Inflammatory macrophage (primary cell): ENCODE measurements at regions not wholly inside any gene's neighbourhood (a gene's known extent, or its start where the extent isn't known, plus 50 kb on each side); places are given as distances from the start of the nearest gene placed in this dataset.

Source experiments
- DNase-seq, 2 donors: peaks; one replicate each; pipeline ENCODE4 v3.0.0-alpha.2; 2020 to 2022

DNA sequence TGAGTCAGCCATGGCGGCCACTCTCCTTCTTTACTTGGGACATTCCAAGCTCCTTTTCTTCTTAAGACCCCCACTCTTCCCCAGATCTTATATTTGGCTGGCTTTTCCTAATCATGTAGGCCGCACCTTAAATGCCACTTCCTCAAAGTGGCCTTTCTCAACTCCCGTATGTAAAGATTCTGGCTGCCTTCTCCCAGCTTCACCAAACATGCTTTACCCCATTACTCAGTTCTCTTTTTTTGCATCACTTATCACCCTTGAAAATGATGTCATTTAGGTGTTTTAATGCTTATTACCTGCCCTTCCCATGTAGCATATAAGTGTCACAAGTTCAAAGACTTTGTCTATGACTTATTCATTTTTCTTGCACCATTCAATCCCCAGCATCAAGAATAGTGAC lies 810.1 kb upstream of the CELF2 start:
- no peak for DNase-seq

DNA sequence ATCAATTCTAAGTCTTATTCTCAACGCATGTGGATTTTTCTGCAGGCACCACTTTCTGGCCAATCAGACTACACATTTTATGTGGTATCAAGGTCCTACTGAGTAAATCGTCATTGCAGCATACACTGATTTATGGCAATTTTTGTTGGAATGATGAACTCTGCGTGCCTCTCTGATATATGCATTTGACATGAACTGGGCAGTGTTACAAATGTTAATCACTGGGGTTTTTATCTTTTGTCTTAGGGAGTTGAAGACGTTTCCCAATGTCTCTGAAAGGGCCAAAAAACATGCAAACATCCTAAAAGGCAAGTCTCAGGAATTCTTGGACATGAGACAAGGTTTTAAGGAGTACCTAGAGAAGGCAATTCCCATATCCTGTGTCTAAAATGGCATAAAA lies 809.5 kb upstream of the CELF2 start:
- no peak for DNase-seq

DNA sequence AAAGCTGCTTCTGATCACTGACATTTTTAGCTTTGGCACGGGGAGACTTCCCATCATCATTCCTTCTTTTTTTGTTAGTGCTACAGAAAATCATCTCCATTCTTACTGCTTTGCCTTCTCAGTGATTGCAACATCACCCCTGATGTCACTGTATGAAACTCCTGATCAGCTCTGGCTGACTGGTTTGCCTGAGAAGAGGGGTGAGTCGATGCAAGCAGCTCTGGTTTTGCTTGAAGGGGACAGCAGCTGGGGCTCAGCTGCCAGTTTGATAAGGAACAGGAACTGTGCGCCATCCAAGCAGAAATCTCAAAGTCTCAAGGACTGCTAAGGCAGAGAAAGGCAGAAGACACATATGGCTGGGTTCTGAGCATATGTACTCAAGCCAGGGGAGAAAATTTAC lies 808.5 kb upstream of the CELF2 start:
- no peak for DNase-seq

DNA sequence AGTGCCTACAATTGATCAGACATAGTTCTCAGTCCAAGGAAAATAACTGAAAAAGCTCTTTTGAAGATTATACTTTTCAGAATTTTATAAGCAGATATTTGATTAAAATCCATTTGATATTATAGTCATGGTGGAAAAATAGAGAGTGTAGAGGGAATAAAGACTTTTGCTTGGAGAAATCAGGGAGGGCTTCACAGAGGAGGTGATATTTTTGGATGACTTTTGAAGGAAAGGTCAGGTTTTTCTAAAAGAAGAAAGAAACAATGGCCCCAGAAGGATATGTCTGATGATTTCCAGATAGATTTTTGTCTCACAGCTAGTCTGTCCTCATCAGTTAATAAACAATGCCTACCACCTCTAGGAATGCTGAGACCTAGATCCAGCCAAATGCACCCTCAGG lies 806.3 kb upstream of the CELF2 start:
- no peak for DNase-seq

DNA sequence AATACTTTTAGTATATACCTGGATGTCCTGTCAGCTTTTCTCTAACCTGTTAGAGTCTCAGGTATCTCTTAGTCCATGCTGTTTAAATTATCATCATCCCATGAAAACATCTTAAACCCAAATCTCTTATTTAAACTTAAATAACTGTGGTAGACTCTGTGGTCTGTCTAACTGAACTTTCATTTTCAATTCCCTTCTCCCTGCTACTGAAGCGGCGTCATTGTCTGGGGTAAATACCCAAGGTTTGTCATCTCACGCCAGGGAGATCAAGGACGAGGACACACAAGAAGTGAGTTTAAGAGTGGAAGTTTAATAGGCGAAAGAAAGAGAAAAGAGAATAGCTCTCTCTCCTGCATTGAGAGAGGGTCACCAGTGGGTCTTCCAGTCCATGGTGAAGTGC lies 804.4 kb upstream of the CELF2 start:
- DNase-seq: no peak

DNA sequence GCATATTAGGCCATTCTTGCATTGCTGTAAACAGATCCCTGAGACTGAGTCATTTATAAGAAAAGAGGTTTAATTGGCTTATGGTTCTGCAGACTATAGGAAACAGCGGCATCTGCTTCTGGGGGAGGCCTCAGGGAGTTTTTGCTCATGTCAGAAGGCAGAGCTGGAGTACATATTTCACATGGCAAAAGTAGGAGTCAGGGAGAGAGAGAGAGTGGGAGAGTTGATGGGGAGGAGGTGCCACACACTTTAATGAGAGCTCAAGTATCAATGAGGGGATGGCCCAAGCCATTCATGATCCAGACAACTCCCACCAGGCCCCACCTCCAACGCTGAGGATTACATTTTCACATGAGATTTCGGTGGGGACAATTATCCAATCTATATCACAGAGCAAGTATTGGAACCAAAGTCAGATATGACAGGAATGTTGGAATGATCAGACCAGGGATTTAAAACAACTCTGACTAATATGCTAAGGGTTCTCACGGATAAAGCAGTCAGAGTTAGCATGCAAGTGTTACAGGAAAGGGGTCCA lies 795.3 kb upstream of the CELF2 start:
- no peak for DNase-seq

DNA sequence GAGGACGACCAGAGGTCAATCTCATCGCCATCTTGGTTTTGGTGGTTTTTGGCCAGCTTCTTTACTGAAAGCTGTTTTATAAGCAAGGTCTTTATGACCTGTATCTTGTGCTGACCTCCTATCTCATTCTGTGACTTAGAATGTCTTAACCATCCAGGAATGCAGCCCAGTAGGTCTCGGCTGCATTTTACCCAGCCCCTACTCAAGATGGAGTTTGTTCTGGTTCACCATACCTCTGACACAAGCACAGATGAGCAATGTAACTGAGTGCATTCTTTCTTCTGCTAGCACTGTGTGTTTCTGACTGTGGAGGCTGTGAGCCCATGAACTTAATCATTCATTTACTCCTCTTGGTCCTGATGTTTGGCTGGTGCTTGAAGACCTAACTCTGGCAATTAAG lies 794.5 kb upstream of the CELF2 start:
- no peak for DNase-seq

DNA sequence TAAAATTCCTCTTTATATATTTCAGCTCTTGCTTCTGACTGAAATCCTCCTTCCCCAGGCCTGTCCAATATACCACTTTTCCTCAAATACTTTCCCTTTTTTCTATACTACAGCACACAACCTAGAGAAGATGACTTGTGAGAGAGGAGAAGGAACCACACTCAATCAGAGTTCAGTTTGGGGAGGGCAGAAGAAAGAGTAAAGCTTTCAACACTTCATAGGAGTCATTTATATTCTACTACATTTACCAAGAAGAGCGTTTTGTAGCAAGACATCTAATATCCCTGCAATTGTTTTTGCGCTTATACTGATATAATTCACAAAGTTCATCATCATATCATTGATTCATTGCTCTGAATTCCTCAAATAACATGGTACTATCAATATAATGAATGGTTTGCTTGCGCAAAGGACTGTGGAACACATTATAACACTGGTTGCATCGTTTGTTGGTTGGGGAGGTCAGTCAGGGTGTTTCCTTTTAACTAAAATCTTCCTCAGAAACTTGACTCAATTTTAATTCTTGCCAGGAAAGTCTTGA lies 792.5 kb upstream of the CELF2 start:
- DNase-seq: no peak

DNA sequence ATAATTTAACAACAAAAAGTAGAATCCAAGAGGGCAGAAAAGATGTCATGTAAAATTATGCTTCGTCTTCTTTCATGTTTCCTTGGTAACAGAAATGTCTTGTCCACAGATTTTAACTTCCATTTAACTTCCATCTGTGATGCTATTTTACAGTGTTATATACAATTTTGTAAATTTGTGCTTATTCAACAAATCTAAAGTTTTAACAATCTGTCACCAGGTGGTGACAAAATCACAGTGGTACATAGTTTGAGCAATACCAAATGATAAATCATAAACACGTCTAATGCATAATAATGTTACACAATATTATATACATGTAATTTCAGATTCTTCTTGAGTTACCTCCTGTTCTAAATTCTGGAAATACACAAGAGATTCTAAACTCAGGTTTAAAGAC lies 784.4 kb upstream of the CELF2 start:
- DNase-seq: no peak

DNA sequence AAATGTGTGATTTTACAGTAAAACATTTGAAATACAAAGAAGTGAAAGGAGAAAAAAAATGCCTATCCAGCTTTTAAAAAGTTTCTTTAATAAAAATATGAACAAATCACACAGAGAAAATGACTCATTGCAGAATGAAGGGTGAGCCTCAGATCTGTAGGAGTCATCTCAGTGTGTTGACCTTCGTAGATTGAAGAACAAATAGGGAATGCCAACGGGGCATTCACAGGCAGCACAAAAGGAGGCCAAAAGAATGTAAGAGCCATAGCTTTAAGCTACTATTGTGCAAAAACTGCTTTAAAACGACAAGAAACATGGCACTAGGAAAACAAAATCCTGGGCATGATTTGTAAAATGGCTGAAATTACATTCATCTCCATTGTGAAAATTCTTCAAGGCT lies 782.7 kb upstream of the CELF2 start:
- no peak for DNase-seq

DNA sequence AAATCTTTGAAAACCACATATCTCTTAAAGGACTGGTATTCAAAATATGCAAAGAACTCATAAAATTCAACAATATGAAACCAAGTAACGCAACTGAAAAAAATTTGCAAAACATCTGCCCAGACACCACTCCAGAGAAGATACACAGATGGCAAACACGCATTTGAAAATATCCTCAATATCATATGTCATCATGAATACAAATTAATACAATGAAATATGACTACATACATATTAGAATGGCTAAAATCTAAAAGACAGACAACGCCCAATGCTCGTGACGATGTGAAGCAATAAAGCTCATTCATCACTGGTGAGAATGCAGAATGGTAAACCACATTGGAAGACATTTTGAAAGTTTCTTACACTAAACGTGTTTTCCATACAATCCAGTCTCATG lies 770.1 kb upstream of the CELF2 start:
- no peak for DNase-seq

DNA sequence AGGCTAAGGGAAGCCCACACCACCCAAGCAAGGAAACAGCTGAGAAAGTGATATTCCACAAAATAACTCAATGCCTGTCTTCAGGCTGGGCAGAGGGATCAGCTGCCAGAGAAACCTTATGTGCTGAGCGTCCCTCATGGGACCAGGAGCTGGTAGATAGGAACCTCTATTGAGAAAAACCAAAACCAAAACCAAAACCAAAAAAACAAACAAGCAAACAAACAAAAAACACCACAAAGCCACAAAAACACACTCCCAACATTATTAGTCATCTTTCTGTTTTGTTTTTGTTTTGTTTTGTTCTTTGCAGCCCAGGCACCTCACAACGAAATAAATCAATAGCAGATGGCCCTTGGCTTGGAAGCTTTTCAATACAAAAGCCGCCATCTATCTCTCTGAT lies 760.8 kb upstream of the CELF2 start:
- no peak for DNase-seq

DNA sequence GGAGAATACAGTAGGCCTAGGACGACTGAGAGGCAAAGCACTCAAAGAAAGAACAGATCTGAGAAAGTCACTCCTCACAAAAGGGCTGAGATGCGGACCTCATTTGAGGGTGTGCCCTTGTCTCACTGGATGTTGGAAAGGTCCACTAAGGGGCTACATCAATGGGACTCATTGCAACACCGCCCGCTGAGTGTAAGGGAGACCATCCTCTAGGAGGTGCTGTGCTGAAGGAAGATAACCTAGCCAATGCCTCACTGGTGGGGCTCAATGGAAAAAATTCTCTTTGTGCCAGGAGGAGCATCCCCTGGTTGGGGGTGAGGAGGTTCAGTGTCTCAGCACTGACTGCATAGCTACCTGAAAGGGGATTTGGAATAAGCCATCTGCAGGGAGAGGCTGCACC lies 758.7 kb upstream of the CELF2 start:
- DNase-seq: no peak

DNA sequence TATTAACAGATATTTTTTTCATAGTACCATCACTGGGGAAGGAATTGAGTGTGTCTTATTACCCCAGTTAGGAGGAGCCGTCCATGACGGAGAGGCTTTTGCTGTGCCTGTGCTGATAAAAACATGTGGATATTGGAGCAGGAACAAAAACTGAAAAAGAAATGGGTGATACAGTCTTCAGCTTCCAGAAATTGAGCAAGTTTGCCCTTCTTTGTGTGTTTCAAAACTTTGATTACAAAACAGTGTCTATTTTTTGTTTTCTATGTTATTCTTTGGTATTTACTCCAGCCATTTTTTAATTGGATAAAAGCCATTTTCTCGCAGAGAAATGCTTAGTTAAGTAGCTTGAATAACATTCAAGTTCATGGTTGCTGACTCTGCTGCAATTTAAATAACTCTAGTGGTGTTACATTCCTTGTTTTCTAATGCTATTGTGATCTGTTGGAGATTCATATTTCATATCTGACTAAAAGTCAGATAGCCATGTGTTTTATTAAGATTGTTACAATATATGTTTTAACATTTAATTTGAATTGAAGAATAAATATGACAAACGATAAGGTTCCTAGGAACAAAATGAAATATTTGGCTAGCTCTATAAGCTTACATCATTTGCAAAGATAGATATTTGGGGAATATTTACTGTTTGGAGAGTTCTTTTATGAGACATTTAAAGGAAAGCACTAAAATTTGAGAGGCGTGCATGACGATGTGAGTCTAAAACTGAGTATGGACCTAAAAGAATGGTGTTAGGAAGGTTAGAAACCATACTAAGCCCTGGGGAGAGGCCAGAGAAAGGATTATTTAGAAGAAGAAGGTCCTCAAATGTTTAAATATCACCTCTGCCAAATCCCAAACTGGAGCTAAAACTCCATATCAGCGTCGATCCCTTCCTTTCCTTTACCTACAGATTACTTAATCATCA lies 747.3 kb upstream of the CELF2 start:
- DNase-seq: no peak

DNA sequence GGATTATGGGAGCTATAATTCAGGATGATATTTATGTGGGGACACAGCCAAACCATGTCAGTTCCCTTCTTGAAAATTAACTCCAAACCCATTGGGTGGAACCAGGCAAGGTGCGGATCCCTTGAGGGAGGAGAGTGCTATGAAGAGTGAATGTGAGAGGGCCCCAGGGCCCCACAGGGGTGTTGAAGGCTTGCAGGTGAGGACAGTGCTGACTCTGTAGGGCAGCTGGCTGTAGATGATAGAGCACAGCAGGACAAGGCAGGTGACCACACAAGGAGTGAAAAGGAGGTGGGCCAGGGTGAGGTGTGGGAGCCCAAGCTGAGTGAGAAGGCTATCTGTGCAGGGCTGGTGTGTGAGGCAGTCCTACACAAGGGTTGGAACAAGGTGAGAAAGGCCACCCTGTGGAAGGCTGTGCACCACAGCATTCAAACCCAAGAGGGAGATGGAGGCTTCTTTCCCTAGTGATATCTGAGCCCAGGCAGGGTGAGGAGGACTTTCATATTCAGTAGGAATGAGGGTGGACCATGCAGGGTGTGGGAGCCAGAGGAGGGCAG lies 746.0 kb upstream of the CELF2 start:
- no peak for DNase-seq

DNA sequence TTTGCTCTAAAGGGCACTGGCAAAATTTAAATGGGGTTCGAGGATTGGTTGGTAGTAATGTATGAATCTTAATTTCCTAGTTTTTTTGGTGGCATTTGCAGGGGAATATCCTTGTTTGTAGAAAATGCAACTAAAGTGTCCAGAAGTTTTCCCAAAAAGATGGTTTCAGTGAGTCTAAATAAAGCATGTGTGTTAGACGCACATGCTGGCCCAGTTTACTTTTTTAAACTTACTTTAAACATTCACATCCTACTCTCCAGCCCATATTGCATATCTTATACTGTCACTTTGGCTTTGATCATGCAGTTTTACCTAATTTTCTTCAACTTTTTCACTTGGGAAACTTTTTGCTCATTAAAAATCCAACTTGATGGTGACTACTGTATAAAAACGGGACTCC lies 744.0 kb upstream of the CELF2 start:
- DNase-seq: no peak

DNA sequence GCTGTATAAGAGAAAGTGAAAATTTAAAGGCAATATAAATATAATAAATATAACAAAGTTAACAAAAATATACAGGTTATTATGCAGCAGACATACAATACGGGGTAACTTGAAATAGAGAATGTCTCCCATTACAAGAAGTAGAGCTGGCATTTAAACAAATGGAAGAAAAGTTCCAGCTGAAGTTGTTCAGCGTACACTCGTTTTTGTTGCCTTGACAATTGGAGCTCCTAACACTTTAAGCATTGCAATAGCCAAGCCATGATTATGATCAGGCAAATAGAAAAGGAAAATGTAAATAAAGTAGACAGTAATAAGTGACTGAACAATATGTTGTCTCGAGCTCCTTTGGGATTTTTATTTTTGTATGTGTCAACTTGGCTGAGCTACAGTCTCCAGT lies 737.8 kb upstream of the CELF2 start:
- no peak for DNase-seq

DNA sequence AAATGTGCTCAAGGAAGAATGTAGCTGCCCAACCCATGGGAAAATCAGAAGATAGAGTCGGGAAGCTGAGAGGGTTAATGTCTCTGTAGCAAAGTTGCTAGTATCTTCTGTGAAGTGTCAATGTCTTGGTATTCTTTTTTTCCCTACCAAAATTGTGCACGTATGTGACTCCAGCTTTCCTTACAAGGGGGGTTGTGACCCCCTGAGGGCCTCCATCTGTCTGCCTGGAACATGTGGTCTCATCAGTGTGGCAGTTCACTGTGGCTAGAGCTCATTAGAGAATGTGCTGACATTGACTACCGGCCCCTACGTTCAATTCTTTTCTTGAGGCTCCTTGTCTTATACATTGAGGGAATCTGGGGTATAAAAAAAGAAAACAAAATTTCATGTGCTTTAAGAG lies 725.2 kb upstream of the CELF2 start:
- DNase-seq: no peak

DNA sequence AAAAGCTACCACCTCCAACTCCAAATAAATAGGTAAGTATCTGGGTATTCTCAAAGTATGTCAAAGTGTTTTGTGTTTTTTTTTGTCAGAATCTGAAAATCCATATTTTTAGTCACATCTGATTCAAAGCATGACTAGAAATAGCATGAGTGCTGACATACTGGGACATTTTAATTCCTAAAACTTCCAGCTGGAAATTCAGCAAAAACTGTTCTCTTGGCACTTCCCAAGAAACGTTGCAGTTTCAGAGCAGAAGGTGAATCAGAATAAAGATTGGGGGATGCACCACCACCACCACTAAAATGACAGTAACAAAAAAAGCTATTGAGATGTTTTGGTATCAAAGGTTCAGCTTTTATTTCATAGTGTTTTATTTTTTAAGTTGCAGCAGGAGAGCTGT lies 724.6 kb upstream of the CELF2 start:
- no peak for DNase-seq

DNA sequence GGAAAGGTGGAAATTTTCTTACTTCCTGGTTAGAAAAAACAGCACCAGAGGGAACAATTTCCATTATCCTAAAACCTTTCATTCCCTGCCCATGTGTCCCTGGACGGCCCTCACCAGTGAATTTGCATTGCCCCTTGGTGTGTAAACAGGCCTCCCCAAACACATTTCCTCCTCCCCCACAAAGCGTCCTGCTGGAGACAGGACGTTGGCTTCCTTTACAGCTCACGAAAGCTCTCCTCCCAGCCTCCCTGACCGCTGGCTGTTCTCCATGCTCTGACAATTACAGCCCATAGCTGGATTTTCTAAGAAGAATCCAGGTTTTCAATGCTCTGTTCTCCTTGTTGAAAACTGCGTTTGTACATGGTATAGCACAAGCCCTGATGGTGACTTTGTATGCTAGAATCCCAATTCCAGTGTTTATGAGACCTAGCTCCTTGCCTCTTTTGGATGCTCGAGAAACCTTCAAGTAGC lies 724.2 kb upstream of the CELF2 start:
- DNase-seq: no peak

DNA sequence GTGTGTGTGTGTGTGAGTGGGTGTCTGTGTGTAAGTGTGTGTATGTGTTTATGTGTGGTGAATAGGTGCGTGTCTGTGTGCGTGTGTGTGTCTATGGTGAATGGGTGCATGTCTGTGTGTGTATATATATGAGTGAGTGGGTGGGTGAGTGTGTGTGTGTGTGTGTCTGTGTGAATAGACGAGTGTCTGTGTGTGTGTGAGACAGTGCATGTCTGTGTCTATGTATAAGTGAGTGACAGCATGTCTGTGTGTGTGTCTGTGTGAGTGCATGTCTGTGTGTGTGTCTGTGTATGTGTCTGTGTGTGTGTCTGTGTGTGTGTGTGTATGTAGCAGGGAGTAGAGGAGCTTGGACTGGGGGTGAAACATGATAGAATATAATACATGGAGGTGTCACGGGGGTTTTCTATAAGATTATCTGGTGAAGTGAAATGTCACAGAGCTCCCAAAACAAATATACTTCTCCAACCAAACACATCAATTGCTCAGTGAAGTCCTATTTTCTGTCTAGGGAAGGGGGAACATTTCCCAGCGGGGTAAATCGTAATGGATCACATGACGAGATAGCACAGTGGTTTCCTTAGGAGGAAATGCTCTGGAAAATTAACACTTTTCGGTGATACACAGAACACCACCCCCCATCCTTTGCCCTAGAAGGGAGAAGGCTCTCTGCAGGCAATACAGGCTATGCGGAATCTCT lies 723.3 kb upstream of the CELF2 start:
- DNase-seq: no peak

DNA sequence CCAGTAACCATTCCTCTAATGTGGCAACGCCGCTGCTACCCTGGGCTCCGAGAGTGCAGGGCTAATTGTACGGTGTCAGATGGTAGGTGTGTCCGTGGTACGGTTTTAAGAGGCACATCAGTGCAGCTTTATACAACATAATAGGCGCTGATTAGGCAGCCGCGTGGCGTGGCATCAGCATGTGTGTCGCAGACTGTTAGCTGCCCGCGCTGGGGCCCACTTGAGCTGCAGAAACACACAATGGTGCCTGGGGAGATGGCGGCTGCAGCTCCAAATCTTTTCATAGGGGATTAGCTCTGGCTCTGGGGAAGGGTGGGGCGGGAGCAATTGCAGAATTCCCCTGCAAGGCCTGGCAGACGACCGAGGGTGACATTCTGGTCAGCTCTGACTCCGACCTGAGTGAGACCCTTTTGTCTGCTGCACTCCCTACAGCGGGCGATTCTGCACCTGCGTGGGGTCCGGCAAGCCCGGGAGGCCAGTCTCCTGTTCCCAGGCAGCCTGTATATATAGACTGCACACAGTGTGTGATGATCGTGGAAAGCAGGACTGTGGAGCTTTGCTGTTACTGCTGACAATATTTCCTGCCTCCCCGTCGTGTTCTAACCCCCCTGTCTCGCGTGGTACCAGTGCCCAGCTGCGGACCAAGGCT lies 722.7 kb upstream of the CELF2 start:
- no peak for DNase-seq

DNA sequence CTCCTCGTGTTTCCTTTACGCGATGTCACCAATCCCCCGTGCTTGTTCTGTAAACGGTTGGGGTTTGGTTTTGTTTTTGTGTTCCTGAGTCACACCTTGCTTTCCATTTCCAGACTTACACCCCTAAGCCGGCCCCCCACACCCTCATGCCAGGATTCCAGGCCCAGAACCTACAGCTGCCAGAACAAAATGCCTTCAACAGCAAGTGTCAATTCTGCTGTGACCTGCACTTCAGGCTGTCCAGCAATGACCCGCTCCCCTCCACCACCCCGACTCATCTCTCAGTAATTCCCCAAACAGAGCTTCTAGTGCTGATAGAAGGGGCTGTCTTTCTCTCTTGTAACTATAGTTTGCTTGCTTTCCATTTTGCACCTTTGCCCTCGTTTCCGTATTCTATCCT lies 722.1 kb upstream of the CELF2 start:
- DNase-seq: no peak
